Kidney epithelial cell (primary cell): ENCODE measurements at regions not wholly inside any gene's neighbourhood (a gene's known extent, or its start where the extent isn't known, plus 50 kb on each side); places are given as distances from the start of the nearest gene placed in this dataset.

Experiments used
- DNase-seq: peaks from one replicate; pipeline ENCODE4 v3.0.0-alpha.2; 2010; ENCODE audit warnings: low read depth
- H3K27me3 ChIP-seq: 2 replicates; pipeline ENCODE4 v1.6.0; 2011; ENCODE audit warnings: low read length; ENCODE audit not compliant: control insufficient read depth, insufficient read depth
- H3K36me3 ChIP-seq: 2 replicates; pipeline ENCODE4 v1.5.1; 2011; ENCODE audit warnings: low read length; ENCODE audit not compliant: control insufficient read depth, insufficient read depth
- H3K4me3 ChIP-seq: 2 replicates; pipeline ENCODE4 v1.5.1; 2011; ENCODE audit warnings: low read depth, mild to moderate bottlenecking, control low read depth, low read length
- TF ChIP-seq, protein P1 (sequence below): IDR thresholded peaks from 2 replicates; pipeline ENCODE4 v1.5.1; 2011; ENCODE audit warnings: mild to moderate bottlenecking, moderate library complexity, low read length, control low read depth, inconsistent platforms; ENCODE audit not compliant: insufficient read depth, poor library complexity, severe bottlenecking

DNA sequence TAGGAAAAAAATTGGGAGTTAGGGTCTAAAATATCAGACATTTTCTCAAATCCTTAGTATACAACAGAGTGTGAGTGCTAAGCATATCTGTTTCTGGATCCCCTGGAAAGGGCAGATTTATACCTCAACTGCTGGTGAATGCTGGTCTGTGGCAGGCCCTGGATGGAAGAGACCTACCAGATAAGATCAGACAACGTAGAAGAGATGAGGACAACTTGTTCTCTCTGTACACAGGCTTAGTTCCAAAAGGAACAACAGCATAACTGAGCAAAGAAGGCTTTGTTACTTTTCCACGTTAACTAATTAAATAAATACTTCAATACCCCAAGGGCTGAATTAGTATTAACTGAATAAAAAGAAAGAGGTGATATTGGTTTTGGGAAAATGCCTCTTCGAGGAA is 1277.3 kb downstream of the SLITRK5 start:
- no peak overlapping the region for H3K4me3 ChIP-seq
- no peak for DNase-seq
- TF ChIP-seq, protein P1, sequence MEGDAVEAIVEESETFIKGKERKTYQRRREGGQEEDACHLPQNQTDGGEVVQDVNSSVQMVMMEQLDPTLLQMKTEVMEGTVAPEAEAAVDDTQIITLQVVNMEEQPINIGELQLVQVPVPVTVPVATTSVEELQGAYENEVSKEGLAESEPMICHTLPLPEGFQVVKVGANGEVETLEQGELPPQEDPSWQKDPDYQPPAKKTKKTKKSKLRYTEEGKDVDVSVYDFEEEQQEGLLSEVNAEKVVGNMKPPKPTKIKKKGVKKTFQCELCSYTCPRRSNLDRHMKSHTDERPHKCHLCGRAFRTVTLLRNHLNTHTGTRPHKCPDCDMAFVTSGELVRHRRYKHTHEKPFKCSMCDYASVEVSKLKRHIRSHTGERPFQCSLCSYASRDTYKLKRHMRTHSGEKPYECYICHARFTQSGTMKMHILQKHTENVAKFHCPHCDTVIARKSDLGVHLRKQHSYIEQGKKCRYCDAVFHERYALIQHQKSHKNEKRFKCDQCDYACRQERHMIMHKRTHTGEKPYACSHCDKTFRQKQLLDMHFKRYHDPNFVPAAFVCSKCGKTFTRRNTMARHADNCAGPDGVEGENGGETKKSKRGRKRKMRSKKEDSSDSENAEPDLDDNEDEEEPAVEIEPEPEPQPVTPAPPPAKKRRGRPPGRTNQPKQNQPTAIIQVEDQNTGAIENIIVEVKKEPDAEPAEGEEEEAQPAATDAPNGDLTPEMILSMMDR, result no peak
- no peaks in the 10 kb centered on the region for H3K27me3 ChIP-seq
- no peaks in the 10 kb centered on the region for H3K36me3 ChIP-seq

DNA sequence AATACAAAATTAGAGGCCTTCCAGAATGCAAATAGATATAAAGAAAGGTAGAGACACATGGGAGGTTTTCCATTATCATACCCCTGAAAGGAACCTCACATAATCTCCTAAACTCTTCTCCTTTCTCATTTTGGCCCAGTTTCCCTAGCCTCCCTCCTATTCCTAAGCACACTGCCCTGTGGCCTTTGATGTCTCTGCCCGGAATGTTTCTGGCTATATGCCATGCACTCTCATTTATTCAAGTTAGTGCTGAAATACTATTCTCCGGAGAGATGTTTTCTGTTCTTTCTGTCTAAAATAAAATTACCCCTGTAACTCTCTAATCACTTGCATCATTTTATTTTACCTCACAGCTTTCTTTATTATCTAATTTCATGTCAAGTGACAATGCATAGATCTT is 1287.7 kb downstream of the SLITRK5 start:
- H3K27me3 ChIP-seq, result no peaks in the 10 kb centered on the region
- TF ChIP-seq, protein P1, result no peak
- no peak overlapping the region for H3K4me3 ChIP-seq
- no peaks in the 10 kb centered on the region for H3K36me3 ChIP-seq
- DNase-seq, result no peak

DNA sequence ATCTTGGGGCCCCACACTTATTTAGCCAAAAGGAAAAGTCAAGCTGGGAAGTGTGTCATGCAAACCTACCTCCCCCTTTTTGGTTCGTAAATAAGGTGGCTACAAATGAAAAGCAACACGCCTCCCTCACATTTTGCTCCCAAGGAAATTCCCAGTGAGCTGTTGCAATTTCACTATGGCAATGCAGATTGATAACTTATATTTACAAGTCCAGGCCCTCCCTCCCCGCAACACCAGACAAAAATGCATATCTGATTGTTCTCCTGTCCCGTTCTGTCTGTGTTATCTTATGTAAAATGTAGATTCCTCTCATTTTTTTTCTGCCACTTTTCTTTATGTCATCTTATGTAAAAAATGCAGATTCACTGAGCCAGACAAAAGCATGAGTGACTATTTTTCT is 1305.3 kb downstream of the SLITRK5 start:
- Histone ChIP-seq H3K36me3 (no peaks in the 10 kb centered on the region), H3K27me3 (no peaks in the 10 kb centered on the region), H3K4me3 (no peak overlapping the region)
- no peak for DNase-seq
- TF ChIP-seq, protein P1, result no peak

- no peak for DNase-seq
- no peak overlapping the region for H3K4me3 ChIP-seq
- H3K27me3 ChIP-seq, result no peaks in the 10 kb centered on the region
- no peaks in the 10 kb centered on the region for H3K36me3 ChIP-seq
- TF ChIP-seq, protein P1, result no peak
Observed at GRCh38 chr13:88978607-88979006, 1307.4 kb downstream of the SLITRK5 start.

DNA sequence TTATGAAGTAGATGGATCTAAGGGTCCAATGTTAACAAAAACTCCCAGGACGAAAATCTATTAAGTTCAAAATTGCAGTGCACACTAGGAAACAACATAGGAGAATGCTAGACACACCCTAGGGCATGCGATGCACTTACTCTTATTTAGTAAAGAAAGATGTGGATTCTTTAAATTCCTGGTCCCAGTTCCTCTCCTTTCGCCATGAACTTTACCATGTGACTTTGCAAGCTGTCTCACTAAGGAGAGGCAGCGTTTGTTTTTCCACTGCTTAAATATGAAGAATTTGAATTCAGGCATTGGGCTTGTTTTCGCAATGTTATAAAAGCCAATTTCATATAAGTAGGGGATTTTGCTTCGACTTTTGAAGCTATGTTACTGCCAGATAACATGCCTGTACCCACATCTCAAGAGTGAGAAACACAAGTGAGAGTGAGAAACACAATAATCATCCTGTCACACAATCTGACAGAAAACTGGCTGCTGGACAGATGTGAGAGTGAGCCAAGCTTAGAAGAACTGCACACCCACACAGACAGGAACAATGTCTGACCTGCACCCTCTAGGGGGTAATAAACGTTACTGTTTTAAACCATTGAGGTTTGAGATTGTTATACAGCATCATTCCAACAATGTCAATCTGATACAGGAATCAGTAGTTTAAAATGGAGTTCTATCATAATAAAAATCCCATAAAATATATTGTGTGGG is 1308.4 kb downstream of the SLITRK5 start:
- H3K4me3 ChIP-seq, result no peak overlapping the region
- no peak for DNase-seq
- no peaks in the 10 kb centered on the region for H3K27me3 ChIP-seq
- no peaks in the 10 kb centered on the region for H3K36me3 ChIP-seq
- TF ChIP-seq, protein P1, result no peak

DNA sequence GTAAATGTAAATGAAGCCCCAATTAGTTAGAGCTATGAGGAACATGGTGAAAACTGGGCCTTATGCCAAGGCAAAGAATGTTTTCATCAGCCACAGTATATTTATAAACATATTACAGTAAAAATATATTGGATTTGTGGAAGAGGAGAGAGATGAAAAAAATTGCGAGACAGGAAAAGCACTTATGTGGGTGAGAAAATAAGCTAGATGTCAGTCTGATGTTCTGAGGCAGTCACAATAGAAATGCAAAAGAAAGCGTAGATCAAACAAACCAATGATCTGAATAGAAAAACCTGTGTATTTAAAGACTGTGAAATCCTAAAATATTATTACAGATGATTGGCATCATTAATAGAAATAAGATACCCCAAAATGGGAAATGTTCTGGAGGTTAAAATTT is 1332.5 kb downstream of the SLITRK5 start:
- no peak for DNase-seq
- TF ChIP-seq, protein P1, result no peak
- Histone ChIP-seq H3K4me3 (no peak overlapping the region), H3K27me3 (no peaks in the 10 kb centered on the region), H3K36me3 (no peaks in the 10 kb centered on the region)
